SH-SY5Y (cell line): ENCODE measurements at regions not wholly inside any gene's neighbourhood (a gene's known extent, or its start where the extent isn't known, plus 50 kb on each side); places are given as distances from the start of the nearest gene placed in this dataset.

Experiments used
- GATA2 ChIP-seq: IDR thresholded peaks from 2 replicates; pipeline ENCODE4 v1.6.1; 2011; ENCODE audit warnings: mild to moderate bottlenecking, low read depth, low read length
- GATA3 ChIP-seq: IDR thresholded peaks from 2 replicates; pipeline ENCODE4 v1.6.1; 2011; ENCODE audit warnings: low read depth, mild to moderate bottlenecking, low read length, moderate library complexity

GRCh38 chr21:20257052-20257740, 741.0 kb upstream of the NCAM2 start:
- no peak for TF ChIP-seq GATA2
- no peak for TF ChIP-seq GATA3
